Upper lobe of left lung (tissue), 4 donors: ENCODE measurements at regions not wholly inside any gene's neighbourhood (a gene's known extent, or its start where the extent isn't known, plus 50 kb on each side); places are given as distances from the start of the nearest gene placed in this dataset.

Experiments used
- POLR2A ChIP-seq, 4 donors: fragments of 450-650 bp; IDR thresholded peaks; one replicate each; pipeline ENCODE4 v1.5.1; 2016 to 2017; ENCODE audit warnings: antibody characterized with exemption in 4 of 4, mild to moderate bottlenecking in 2 of 4
- POLR2AphosphoS5 ChIP-seq, 2 donors: sonication (generic); formaldehyde crosslinking; IDR thresholded peaks; one replicate each; pipeline ENCODE4 v1.5.1; 2017; ENCODE audit warnings: antibody characterized with exemption in 2 of 2
- TF ChIP-seq, protein P1 (sequence below), 6 experiments: fragments of 450-650 bp in 4 of 6; fragments of 200-600 bp in 2 of 6; sonication (generic) in 2 of 6; IDR thresholded peaks; one replicate each; pipeline ENCODE4 v1.5.1; 2016 to 2019; ENCODE audit warnings: antibody characterized with exemption in 6 of 6

DNA sequence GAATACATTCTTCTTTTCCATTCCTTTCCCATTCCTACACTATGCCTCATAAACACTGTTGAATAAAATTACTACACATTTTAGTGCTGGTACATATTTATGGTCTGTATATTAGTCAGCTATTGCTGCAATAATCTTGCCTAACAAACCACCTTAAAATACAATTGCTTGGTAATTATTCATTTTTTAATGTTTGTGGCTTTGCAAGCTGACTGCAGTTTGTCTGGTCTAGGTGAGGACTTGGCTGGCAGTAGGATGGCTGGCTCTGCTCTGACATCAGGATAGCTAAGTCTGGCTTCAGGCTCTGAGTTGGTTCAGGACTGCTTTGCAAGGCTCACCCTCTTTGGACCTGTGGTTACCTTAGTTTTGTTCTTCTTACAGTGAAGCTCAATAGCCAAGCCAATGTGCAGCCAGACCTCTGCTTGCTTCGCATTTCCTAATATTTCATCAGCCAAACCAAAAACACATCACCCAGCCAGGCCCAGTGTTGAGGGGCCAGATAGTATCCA, 913.4 kb upstream of the RAG2 start:
- TF ChIP-seq, protein P1, sequence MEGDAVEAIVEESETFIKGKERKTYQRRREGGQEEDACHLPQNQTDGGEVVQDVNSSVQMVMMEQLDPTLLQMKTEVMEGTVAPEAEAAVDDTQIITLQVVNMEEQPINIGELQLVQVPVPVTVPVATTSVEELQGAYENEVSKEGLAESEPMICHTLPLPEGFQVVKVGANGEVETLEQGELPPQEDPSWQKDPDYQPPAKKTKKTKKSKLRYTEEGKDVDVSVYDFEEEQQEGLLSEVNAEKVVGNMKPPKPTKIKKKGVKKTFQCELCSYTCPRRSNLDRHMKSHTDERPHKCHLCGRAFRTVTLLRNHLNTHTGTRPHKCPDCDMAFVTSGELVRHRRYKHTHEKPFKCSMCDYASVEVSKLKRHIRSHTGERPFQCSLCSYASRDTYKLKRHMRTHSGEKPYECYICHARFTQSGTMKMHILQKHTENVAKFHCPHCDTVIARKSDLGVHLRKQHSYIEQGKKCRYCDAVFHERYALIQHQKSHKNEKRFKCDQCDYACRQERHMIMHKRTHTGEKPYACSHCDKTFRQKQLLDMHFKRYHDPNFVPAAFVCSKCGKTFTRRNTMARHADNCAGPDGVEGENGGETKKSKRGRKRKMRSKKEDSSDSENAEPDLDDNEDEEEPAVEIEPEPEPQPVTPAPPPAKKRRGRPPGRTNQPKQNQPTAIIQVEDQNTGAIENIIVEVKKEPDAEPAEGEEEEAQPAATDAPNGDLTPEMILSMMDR (IDR thresholded peaks at IDR 0.05): no peak
- TF ChIP-seq POLR2A (IDR thresholded peaks at IDR 0.05) (no peak), POLR2AphosphoS5 (IDR thresholded peaks at IDR 0.05) (no peak)
